Occipital lobe (tissue), 1 donor: ENCODE measurements at regions not wholly inside any gene's neighbourhood (a gene's known extent, or its start where the extent isn't known, plus 50 kb on each side); places are given as distances from the start of the nearest gene placed in this dataset.

Experiments
- DNase-seq: peaks from one replicate; lab custom pipeline; 2025; lab: John Stamatoyannopoulos, UW

DNA sequence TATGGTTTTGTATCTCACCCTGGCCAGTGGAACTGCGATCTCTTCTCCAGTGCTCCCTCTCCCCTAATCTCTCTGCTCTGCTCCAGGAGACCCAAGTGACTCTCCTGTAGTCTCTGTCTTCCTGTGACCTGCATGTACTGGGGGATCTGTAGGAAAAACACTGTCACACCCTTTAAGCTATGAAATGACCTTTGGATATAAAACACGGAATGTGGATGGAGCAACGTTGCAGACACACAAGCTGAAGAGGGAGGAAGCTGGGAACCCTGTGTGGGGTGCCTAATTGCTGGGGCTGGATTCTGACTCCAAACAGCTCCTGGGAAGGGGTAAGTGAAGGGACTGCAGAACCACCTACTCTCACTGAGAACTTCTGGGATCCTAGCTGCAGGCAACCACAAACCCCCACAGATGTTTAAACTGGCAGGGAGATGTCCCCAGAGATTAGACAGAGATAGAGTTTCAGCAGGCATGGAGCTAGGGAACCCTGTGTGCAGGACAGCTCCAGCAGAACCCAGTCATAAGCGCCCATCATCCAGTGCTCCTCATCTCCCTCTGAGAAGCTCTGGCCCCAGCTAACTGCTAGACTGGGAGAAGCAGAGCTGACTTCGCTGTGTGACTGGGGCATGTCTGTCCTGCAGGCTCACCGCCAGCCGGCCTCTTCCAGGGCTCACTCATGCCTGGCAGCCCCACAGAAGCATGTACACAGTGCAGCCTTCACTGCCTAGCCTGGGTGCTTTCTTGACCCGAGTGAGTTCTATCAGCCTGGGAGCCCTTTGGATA is 482.7 kb upstream of the SETBP1 start:
- no peak for DNase-seq

DNA sequence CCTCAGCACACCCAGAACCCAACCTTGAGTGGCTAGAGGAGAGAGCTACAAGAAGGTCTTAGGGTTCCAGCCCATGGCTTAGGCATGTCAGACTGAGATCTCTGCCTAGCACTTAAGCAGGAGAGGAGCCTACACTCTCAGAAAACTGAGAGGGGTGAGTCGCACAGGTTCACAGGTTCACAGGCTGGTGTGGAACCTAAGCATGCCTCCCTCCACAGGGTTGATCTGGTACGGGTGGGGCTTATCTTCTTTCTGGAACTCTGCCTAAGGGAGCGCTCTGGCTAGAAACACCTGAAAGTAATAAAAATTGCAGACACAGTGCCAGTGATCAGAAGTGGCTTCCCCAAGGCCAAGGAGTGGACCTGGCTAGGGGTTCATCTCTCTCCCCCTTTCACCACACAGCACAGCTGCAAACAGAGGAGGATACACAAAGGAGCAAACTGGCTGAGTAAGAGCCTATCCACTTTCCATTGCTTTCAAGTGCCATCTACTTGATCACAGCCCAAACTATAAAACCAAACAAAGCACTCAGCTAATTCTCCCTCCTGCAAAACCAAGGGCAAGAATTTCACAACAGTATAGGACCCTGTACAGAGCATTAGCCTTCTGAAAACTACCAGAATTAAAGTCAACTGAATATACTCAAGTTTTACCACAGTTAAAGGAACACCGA is 481.9 kb upstream of the SETBP1 start:
- DNase-seq = no peak

DNA sequence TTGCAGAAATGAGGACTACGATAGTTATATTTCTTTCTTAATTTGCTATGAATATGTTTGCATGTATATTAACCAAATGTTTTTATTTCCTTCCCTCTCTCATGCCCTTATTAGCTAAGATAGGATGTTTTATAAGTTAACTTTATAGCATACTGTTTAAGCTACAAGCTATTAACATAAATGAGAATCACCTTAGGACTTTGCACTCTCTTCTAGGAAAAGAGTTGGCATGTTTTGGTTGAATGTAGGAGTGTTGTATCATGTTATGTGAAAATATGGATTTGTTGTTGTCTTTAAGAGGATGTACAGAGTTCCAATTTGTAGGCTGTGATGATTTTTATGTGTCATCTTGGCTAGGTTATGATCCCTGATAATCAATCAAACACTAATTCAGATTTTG is 467.4 kb upstream of the SETBP1 start:
- no peak for DNase-seq

GRCh38 chr18:44214396-44214795 is 466.3 kb upstream of the SETBP1 start:
- no peak for DNase-seq

DNA sequence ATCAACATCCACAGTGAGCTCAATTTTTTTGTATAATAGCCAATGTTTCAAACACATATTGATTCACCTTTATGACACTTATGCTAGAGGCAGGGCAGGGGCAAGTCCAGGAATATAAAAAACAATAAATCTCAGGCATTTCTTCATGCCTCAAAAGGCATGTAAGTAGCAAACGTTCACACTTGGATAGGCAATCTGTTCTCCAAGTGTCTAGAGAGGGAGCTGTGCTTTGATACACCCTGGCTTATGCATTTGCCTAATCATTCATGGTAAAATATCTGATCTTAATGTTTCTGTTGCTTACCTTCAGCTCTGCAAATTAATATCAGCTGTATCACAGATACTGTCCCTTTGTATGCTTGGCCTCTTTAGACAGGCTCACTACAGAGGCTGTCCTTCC is 464.5 kb upstream of the SETBP1 start:
- DNase-seq = no peak

DNA sequence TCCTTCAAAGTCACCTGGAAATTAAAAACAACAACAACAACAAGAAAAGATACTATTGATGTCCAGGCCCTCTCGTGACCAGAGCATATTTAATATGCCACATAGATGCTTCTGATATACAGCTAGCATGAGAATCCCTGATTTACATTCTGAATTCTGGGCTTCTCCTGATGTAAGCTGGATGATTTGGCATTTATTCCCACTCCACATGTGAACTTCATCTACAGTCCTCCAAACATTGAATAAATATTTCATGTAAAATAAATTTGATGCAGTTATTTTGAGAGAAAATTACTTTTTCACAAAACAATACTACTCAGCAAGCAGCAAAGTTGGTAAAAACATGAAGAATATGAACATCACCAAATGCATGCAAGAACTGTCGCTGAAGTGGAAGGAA is 453.2 kb upstream of the SETBP1 start:
- DNase-seq = no peak

DNA sequence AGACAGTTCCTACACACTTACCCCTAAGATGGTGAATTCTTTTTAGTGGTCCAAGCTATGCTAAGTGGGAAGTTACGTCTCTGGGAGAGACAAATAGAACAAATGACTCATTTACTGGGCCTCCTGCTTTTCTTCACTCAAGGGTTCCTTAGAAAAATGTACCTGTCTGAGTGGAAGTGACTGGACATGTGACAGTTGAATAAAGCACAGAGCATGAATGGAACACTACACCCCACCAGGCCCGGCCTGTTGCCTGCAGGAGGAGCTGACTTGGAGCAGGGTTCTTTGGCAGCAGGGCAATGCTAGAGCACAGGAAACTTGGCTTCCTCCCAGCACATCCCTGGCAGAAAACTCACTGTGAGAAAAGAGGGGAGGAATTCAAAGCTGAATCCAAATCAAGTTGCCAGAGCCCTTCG is 451.0 kb upstream of the SETBP1 start:
- peak; percentile 68 for DNase-seq

DNA sequence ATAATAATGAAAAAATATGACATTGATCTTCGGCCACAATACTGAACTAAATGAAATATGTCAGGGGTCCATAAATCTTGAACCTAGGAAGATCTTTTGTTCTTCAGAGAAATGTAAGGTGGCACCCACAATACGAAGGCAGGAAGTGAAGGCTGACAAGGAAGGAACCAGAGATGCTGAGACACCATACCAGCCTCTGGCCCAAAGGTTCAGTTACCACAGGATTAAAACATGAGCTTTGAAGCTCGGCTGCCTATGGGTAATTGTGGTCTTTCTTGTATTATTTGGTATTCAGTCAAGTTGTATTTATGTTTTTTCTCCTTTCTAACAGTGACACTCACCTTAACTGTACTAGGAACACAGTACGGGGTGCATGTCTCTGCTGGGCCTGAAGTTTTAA is 448.8 kb upstream of the SETBP1 start:
- no peak for DNase-seq

DNA sequence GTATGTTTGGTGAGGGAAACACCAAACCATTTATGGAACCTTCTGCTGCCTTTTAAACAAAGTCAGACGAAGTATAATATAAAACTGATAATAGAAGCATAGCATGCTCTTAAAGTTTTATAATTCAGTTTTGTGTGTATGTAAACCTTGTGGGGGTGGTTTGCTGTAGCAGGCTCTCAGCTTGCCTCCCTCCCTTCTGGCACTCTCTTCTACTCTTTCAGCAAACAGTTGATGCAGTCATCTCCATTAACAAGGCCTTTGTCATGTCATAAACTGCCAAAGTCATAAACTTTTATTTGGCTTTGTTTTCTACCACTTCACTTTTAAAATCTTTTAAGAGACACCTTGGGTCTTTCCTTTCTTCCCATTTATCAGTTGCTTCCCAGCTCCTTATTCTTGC is 448.2 kb upstream of the SETBP1 start:
- DNase-seq = no peak

GRCh38 chr18:44238454-44238853 is 442.2 kb upstream of the SETBP1 start:
- DNase-seq = no peak

- DNase-seq = no peak
Observed at GRCh38 chr18:44238911-44239310, 441.8 kb upstream of the SETBP1 start.

- DNase-seq = no peak
Observed at GRCh38 chr18:44241020-44241419, 439.7 kb upstream of the SETBP1 start.

- no peak for DNase-seq
Observed at GRCh38 chr18:44245019-44245418, 435.7 kb upstream of the SETBP1 start.

GRCh38 chr18:44246001-44246400 is 434.7 kb upstream of the SETBP1 start:
- no peak for DNase-seq

- DNase-seq = no peak
Observed at GRCh38 chr18:44258086-44258485, 422.6 kb upstream of the SETBP1 start.

- DNase-seq = no peak
Observed at GRCh38 chr18:44258576-44258975, 422.1 kb upstream of the SETBP1 start.

GRCh38 chr18:44259610-44260009 is 421.1 kb upstream of the SETBP1 start:
- DNase-seq = no peak

DNA sequence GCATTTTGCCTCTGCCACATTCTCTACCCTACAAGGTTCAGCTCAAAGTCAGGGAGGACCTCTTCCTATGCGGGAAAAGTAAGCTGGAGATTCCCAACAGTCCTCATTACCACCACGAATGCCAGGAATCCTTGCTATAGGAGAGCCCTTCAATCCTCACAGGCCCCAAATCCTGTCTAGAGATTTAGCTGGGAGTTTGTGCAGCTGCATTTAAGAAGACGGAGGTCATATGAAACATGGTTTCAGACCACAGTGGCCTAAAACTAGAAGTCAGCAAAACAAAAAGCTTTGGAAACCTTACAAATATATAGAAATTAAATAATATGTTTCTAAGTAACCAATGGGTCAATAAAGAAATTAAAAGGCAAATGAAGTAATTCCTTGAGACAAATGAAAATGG is 415.3 kb upstream of the SETBP1 start:
- DNase-seq = no peak

GRCh38 chr18:44273298-44273697 is 407.4 kb upstream of the SETBP1 start:
- no peak for DNase-seq

DNA sequence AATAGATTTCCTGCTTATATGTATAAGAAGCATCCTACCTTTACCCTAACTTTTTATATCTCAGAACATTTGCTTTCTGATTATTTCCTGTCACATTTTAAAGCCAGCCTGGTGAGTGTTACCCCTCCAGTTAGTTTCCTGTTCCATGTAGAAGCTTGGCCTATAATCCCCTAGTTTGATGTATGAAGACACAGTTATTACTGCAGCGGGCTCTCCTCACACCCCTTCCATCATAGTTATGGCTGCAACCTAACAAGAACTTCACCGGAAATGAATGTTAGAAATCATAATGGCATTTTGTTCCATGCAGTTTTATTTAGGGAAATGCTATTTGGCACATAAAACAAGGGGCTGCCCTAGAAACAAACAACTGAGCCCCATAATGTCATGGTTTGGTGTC is 400.2 kb upstream of the SETBP1 start:
- DNase-seq = no peak

DNA sequence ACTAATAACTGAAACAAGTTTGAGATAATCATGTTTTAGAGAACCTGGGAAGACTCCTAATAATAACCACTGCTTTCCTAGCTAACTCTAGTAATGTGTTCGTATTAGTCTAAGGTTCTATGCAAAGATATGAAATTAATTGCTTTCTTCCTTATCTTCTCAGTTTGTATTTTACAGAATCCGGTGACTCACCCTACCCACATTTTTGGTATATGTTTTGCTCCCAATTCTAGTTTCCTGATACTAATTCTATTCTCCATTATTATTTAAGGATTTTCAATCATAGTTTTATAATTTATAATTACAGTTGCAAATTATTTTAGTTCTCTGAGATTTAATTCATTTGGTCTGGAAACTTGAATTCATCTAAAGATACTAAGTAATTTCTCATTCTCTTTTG is 394.6 kb upstream of the SETBP1 start:
- DNase-seq = no peak

DNA sequence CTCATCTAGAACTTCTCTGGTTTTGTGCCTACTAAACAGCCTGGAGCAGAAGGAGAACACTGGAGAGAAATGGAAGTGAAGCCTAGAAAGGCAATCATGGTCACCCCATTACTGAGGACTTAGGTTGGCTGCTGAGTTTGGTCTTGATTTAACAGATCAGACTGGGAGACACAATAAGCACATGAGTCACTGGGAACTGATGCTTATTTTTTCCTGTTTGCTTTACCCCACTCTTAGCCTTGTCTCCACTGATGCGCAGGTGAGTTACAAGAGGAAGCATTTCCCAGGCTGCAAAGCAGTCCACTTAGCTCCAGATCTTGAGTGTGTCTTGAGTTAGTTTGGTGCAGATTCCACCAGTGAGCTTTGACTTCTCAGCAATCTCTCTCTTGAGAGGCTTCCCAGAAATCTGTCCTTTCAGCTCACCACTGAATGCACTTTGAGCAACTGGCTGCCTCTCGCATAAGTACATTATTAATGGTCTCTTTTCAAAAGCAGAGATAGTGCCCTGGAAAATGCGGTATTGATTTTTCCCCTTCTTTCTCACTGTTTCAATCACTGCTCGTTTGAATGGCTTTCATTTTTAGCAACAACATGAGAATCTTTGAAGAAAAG is 390.2 kb upstream of the SETBP1 start:
- no peak for DNase-seq

DNA sequence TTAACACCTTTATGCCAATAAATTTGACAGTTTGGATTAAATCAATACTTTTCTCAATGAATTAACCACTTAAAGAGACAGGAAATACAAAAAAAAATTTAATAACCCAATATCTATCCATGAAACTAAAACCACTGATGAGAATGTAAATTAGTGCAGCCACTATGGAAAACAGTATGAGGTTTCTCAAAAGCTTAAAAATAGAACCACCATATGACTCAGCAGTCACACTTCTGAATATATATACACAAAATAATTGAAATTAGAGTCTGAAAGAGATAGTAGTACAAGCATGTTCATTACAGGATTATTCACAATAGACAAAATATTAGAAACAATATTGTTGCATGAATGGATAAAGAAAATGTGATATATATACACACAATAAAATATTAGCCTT is 382.1 kb upstream of the SETBP1 start:
- no peak for DNase-seq
